Stimulated activated CD8-positive, alpha-beta memory T cell treated with anti-CD3 and anti-CD28 coated beads, Interleukin-15, amount 100 ng/mL, for 48 hours (primary cell): ENCODE measurements at regions not wholly inside any gene's neighbourhood (a gene's known extent, or its start where the extent isn't known, plus 50 kb on each side); places are given as distances from the start of the nearest gene placed in this dataset.

Experiments
- DNase-seq, 2 donors: peaks; one replicate each; pipeline ENCODE4 v3.0.0-alpha.2; 2020; ENCODE audit warnings: low read depth in 2 of 2

DNA sequence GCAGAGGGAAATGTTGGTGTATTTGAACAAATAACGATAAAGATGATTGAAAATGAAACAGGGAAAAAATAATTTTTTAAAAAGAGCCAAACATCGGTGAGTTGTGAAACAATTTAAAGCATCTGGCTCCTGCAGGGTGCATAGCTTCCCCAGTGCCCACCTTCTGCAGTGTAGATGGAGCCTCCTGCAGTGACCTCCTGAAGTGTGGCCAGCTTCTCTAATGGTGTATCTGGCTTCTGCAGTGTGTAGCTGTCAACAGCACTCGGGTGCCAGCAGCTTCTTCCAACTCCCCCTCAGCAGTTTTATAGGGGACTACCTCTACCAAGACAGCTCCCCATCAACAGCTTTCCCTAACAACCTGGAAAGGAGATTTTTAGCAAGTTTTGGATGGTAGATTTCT lies 279.4 kb upstream of the SEMA6A start:
- DNase-seq: no peak

DNA sequence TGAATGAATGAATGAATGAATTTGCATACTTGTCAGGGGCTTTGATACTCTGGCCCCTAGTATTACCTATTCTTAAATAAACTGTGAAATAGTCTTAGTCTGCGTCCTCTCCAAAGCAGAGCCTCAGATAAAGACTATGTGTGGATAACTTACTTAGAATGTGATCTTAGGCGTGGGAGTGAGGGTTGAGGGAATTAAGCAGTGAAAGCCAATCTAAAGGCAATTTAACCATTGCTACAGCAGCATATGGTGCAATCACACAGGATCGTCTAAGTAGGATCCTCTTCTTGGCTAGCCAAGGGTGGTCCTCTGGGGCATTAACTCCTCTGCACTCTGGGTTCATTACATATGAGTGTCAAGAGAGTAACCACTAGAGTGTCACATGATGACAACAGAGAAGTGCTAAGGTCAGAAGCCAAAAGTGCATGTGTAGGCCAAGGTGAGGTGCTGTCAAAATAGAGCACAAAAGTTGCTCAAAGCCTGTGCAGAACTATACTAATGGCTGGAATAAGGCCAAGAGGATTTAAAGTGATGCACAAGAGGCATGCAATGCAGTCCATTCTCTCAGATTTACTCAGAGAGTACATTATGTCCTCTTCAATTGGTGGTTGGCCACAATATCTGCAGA lies 274.4 kb upstream of the SEMA6A start:
- no peak for DNase-seq

- no peak for DNase-seq
Observed at GRCh38 chr5:116847960-116848359, 273.3 kb upstream of the SEMA6A start.

- no peak for DNase-seq
Observed at GRCh38 chr5:116844015-116844414, 269.4 kb upstream of the SEMA6A start.

DNA sequence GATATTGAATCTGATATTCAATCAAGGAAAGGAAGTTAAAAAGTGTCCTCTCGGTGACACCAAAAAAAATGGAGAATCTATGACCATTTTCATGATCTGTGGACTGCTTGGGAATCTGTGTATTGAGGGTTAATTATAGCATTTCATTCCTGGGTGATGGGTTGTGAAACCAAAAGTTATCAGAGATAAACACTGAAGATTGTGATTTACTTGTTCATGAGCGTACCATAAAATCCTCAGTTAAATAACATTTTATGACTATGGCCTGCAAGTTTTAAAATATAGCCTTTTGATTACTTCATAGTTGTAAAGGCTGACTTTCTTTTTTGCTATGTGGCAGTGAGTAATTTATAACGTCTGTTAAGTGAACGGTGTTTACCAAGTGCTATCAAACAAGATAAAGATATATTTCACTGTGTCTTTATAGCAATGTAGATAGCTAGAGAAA lies 267.9 kb upstream of the SEMA6A start:
- no peak for DNase-seq

DNA sequence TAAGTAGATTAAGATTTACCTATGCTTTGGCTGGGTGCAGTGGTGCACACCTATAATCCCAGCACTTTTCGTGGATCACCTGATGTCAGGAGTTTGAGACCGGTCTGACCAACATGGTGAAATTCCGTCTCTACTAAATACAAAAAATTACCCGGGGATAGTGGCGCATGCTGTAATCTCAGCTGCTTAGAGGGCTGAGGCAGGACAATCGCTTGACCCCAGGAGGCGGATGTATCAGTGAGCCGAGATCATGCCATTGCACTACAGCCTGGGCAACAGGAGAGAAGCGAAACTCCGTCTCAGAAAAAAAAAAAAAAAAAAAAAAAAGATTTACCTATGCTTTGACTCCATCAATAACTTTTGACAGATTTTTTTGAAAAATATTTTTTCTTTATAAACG lies 267.1 kb upstream of the SEMA6A start:
- no peak for DNase-seq

DNA sequence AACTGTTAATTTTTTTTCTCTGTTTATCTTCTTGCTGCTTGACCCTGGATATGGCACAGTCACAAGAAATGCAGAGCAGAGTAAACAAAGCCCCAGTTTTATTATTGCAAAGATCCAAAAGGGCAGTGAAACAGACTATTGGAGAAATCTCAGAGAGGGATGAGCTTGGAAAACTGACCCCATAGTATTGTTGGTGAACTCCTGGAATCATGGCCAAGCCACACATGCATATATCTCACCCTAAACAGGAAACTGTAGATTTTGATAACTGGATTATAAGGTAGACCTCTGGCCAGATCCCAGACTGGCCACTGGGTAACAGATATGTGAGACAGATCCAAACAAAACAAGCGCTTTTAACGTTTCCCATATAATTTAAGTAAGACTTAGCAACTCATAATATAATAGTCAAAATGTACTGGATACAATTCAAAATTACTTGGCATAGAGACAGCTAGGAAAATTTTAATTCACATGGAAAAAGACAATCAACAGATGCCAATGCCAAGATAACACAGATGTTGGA lies 263.5 kb upstream of the SEMA6A start:
- no peak for DNase-seq

- DNase-seq: no peak
Observed at GRCh38 chr5:116834796-116835515, 260.3 kb upstream of the SEMA6A start.

DNA sequence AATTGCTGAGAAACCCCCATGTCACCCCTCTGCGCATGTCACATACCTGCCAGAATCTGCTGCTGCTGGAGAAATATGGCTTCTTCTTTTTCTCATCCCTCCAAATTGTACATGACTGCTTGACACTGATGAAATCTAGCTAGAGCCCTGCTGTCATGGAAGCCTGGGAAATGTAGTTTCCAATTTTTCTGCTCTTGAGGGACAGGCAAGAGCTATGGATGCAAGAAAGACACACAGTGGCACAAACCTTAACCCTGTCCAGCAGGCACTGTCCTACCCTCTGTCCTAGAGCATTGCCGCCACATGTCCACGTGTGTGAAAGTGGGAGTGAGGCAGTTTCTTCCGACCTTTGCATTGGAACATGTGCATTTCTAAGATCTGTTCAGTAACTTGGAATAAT lies 255.5 kb upstream of the SEMA6A start:
- no peak for DNase-seq

- no peak for DNase-seq
Observed at GRCh38 chr5:116827078-116827477, 252.5 kb upstream of the SEMA6A start.

GRCh38 chr5:116825486-116825885 lies 250.9 kb upstream of the SEMA6A start:
- DNase-seq: no peak

- DNase-seq: no peak
Observed at GRCh38 chr5:116824751-116825438, 250.3 kb upstream of the SEMA6A start.

GRCh38 chr5:116814626-116815385 lies 240.2 kb upstream of the SEMA6A start:
- DNase-seq: no peak

DNA sequence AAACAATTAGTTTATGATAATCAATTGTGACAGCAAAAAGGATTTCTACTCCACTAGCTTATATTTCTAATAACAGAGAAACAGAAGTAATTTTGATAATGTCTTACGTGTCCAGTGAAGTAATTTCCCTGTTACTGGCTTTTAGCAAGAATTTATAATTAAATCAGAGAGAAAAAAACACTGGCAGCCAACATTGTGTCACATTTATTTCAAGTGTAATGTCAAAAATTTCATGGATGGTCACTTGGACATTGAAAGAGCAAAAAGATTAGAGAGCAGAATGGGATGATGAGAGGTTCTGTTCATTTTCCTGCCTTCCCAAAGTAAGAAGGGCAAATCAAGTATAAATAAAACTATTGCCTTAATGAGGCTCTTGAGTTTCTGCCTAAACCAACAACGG lies 239.3 kb upstream of the SEMA6A start:
- no peak for DNase-seq

DNA sequence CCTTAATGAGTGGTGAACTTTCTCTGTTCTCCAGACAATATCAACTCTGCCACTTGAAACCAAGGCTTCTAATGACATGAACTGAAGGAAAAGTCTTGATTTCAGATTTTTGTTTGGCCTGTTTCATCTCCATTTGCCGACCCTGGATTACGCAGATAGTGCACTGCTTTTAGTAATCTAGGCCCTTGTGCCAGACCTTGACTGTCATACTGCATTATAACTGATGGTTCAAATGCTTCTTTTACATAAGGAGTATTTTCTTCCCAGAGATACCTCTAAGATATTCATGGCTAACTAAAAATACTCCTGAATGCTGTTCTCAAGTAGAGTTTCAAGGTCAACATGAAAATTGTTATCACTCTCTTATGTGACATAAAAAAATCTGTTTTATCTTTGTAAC lies 238.7 kb upstream of the SEMA6A start:
- DNase-seq: no peak

DNA sequence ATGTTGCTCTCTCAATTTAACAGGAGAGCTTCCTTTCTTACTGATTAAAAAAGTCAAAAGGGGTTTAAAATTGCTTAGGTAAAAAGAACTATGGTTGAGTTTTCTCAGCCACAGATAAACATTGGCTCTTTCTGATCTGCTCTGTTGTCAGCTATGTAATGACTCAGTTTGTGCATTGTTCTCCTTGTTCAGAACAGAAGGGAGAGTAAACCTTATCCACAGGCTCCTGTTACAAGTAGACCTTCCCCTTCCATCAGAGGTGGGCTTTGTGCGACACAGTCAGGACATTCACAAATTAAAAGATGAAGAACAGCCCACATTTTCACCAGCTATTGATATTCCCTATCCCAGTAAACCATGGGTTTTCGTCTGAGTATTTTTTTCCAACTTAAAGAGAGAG lies 236.3 kb upstream of the SEMA6A start:
- no peak for DNase-seq

GRCh38 chr5:116806836-116807235 lies 232.2 kb upstream of the SEMA6A start:
- DNase-seq: no peak

DNA sequence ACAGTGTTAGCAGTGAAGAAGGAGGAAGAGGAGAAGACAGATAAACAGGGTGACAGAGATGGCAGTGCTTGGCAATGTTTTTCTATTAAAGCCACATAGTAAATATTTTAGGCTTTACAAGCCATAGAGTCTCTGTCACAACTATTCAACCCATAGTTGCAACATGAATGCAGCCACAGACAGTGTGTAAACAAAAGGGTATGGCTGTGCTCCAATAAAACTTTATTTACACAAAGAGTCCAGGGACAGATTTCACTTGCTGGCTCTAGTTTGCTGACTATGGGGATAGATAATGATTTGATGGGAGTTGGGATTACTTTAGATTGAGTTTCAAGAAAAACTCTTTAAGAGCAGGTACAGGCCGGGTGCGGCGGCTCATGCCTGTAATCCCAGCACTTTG lies 224.8 kb upstream of the SEMA6A start:
- DNase-seq: no peak

DNA sequence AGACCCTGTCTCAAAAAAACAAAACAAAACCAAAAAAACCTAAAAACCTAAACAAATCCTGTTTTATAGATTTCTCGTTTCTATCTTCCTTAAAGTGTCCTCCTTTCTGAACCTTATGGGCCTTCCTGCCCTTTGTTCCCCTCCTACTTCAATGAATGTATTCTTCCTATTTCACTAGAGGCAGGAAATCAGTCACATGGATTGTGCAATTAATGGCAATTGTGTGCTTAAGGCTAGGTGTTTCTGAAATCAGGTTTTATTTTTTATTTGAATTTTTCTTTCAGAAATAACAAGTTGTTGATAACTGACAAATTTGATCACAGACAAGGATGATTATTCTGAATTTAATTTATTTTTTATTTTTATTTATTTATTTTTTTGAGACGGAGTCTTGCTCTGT lies 220.6 kb upstream of the SEMA6A start:
- no peak for DNase-seq

DNA sequence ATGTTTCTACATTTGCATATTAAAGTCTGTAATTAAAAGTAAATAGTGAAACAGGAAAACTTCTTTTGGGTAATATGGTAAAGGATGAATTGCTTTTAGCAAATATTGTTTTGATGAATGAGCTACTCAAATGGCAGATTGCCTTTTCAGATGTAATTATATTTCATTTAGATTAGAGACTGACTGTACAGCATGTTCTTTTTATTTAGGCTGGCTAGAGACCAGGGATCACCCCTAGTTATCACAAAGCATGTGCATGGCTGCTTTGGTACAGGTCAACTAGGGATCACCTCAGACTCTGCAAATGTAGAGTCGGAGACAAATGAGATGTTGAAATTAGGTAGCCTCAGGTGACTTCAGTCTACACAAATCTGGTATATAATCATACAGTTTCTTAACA lies 214.9 kb upstream of the SEMA6A start:
- DNase-seq: no peak

- DNase-seq: no peak
Observed at GRCh38 chr5:116788851-116789403, 214.3 kb upstream of the SEMA6A start.

- DNase-seq: no peak
Observed at GRCh38 chr5:116787570-116787969, 212.9 kb upstream of the SEMA6A start.
